T-helper 2 cell treated with Interferon-gamma antibody and Interleukin-4, amounts not matched to agents 100 ng/mL and 5 ng/mL, for 36 hours (primary cell): ENCODE measurements at regions not wholly inside any gene's neighbourhood (a gene's known extent, or its start where the extent isn't known, plus 50 kb on each side); places are given as distances from the start of the nearest gene placed in this dataset.
"Not testable (repeated sequence)": the region's sequence is repeated elsewhere in the genome, so short reads cannot be mapped to it uniquely, and the experiment has no call there.

Source experiments
- intact Hi-C: fragments of 100-400 bp; cut with micrococcal nuclease; formaldehyde crosslinking; loops from one replicate; pipeline ENCODE4 v1.15.1; 2023

DNA sequence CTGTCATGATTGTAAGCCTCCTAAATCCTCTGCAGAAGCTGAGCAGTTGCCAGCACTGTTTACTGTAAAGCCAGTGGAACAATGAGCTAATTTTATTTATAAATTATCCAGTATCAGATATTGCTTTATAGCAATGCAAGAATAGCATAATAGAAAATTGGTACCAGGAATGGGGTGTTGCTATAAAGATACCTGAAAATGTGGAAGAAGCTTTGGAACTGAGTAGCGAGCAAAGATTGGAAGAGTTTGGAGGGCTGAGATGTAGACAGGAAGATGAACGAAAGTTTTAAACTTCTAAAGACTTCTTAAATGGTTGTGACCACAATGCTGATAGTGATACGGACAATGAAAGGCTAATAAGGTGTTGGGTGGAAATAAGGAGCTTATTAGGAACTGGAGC lies 917.4 kb upstream of the POT1 start:
- intact Hi-C loops = no loop called here

DNA sequence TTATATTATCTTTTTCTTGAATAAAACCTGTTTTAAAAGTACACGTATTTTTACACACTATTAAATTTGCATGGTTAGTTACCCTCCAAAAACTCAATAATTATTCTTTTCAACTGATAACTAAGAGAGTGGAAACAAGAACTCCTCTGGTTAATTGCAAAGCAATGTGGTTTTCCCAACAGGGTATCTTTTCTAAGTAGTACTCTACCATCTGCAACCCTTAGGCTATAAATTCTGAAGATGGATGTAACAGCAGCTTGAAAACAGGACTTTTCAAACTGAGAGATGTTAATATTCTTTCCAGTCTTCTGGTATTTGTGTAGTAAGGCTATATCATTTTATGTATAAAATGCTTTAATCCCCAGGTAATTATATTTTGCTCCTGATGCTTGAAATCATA lies 916.1 kb upstream of the POT1 start:
- intact Hi-C loops = no loop called here

DNA sequence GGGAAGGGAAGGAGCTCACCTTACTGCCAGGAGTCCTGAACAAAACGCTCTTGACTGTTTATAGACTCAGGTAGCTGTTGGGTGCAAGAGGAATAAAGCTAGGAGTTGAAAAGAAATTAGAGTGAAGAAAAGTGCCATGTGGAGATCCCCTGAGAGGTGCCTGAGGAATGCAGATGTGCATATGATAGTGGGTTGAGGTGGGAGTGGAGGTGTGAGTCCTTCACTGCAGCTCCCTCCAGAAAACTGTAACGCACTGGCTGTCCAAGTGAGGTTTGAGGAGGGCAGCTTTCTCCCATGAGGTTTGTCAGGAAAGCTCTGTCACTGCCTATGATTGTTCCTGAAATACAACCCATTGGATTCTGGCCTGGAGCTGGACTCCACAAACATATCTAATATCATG lies 904.8 kb upstream of the POT1 start:
- intact Hi-C loops = no loop called here

DNA sequence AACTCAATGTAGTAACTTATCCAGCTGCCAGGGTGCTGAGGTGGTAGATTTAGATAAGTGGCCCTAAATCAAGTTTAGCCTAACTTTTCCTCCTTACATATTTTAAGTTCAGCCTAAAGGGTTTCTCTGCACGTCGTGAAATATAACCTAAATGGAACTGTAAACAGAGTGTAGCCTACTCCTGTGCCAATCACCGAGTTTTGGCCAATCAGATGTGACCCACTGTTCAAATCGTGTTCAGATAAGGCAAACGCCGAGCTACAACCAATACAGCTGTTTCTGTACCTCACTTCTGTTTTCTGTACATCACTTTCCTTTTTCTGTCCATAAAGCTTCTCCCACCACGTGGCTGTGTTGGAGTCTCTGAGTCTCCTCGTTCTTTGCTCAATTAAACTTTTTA lies 904.2 kb upstream of the POT1 start:
- intact Hi-C loops = no loop called here

DNA sequence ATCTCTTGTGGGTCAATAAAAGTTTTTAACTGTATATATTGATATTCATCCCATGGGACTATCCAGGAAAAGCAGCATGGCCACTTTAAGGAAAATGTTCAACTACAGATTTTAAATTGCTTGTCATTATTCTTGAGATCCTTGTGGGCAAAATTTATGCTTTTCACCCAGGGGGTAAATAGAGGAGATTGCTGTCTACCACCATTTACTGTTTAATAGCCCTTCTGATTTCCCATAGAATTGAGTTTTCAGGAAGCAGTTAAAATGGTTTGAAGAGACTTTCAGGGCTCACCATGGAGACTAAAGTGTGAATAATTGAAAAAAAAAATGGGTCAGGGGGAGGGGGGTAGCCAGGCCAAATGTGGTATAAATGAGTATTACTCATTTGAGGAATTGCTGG lies 901.1 kb upstream of the POT1 start:
- intact Hi-C loops = no loop called here

DNA sequence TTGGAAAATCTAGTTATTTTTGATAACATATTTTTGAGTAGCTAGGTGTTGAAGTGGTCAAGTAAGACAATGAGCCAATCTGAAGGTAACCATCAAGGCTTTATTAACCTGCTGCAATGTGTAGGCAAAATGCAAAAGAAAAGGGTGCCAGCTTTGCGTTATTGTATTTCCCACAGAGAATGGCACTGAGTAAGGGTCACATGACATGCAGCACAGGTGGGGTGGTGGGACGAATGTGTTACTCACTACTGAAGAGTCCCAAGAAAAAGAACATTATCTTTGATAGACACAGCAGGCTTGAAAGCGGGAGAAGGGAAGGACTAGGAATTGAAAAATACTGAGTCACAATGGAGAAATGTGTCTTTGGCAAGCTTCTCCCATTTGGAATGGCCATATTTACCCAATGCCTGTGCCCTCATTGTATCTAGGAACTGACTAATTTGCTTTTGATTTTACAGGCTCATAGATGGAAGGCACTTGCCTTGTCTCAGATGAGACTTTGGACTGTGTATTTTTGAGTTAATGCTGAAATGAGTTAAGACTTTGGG lies 898.6 kb upstream of the POT1 start:
- intact Hi-C loops = no loop called here

DNA sequence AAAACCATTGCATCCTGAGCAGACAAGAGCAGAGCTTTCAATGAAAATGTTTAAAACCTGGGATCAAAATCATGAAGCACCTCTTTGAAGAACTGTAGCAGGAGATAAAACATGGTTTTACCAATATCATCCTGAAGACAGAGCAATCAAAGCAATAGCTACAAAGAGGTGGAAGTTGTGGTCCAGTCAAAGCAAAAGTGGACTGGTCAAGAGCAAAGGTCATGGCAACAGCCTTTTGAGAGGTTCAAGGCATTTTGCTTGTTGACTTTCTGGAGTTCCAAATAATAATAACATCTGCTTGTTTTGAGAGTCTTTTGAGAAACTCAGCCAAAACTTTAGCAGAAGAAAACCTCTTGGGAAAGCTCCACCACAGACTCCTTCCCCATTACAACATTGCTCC lies 893.9 kb upstream of the POT1 start:
- intact Hi-C loops = no loop called here

DNA sequence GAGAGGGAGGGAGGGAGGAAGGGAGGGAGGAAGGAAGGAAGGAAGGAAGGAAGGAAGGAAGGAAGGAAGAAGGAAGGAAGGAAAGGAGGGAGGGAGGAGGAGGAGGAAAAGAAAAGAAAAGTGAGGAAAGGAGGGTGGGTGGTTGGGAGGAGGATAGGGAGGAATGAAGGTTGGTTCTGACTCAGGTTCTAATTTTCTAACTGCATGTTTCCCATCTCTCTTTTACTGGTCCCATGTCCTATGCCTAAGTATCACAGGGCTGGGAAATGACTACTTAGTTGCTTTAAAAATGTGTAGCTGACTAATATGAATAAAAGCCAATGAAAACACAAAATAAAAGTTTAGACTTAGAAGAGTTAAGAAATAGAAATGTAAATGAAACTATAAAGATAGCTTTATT lies 890.9 kb upstream of the POT1 start:
- intact Hi-C loops = no loop called here

DNA sequence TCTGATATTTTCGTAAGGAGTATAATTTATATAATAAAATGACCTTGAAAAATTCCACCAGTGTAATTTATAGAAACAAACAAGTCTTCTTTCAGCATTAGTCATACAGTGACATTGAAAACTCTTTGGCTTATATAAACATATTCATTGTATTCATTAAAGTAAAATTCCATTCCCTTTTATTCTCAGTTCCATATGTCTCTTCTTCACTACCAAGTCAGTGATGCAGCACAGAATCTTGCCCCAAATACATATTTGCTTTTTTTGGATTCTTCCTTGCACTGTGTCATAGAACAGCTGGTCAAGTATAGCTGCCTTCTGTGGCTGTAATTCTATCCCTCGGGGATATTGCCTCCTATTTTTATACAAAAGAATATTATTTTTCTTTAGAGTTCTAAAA lies 884.5 kb upstream of the POT1 start:
- intact Hi-C loops = no loop called here

DNA sequence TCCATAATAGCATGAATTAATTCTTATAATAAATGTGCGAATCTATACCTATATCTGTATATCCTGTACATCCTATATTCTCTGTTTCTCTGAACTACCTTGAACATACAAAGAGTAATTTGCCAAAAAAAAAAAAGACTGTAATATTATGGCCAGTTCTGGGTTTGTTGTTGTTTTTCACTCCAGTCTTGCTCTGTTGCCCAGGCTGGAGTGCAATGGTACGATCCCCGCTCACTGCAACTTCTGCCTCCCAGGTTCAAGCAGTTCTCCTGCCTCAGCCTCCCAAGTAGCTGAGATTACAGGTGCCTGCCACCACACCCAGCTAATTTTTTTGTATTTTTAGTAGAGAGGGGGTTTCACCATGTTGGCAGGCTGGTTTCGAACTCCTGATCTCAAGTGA lies 876.9 kb upstream of the POT1 start:
- intact Hi-C loops = not testable (repeated sequence)

DNA sequence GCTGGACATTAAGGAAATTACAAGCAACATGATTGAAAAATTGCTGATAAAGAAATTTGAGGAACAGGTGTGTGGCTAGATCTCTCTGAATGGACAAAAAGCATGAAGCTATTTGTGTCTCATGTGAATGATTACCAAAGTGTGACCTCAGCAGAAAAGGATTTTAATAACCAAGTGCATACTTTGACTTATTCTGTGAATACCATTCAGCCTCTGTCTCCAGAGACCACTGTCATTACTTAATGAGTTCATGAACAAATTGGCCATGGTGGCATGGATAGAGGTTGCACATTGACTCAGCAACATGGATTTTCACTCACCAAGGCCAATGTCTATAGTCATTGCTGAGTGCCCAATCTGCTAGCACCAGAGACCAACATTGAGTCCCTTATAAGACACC lies 874.6 kb upstream of the POT1 start:
- intact Hi-C loops = no loop called here

DNA sequence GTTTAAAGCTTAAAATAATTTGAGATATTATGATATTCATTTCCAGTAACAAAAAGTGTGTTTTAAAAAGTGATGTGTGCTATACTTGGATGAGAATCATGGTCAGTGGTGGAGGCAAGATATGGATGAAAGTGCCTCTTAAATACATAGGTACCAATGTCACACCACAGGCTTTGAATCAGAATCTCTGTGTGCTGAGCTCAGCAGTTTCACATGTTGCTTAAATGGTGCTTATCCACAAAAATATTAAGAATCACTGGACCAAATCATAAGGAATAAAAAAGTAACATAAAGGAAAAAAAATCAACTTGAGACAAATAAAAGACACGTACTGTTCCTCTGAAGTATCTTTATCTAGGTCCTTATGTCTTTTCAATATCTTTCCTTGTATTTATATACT lies 850.5 kb upstream of the POT1 start:
- intact Hi-C loops = no loop called here

DNA sequence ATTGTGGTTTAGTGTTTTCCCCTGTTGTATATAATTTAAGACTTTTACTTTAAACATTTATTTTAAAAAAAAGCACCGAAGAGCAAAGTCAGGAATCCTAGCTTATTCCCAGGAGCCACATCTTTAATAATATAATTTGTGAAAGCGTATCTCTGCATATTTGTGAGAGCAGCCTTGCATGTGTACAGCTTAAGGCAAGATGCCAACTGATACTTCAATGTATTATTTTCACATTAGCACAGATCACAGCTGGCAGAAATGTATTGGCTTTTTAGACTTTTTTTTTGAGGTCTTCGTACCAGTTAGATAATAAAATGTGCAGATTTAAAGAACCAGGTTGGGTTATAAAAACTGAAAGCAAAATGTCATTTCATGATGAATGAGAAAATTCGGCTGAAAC lies 845.7 kb upstream of the POT1 start:
- intact Hi-C loops = no loop called here

DNA sequence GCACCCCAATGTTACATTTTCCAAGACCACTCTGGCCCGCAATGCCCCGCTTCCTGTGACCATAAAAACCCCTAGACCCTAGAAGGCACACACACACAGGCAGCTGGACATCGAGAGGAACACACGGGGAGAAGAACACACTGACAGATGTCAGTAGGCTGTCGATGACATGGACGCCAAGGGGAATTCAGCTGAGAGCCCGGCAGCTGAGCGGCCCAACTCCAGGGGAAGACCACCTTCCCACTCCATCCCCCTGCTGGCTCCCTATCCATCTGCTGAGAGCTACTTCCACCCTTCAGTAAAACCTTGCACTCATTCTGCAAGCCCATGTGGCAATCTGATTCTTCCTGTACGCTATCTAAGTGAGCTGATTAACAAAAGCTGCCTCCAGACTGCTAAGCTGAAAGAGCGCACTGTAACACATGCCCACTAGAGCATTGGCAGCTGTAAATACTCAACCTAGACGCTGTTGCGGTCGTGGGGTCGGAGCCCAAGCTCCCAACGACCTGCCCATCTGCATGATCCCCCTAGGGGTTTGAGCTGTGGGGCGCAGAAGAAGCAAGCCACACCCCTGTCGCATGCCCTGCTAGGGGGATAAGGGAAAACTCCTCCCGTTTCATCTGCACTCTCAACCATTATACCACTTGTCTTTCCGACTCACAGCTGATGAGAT lies 843.6 kb upstream of the POT1 start:
- intact Hi-C loops = no loop called here

DNA sequence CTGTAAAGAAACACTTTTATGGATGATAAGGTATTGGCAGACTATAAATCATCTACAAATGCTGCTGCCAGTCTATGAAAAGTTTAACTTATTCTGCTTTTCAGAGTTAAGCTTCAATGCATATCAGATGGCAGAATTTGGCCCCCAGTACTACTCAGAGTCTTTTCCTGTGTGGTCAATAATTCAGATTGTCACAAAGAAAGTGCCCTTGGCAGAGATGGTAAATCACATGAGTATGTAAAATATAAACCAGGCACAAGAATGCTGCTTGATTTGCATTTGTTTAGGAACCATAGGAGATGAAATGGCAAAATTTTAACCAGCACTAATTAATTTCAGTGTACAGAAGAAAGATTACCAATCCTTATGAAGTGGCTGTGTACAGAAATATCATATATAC lies 818.3 kb upstream of the POT1 start:
- intact Hi-C loops = no loop called here

DNA sequence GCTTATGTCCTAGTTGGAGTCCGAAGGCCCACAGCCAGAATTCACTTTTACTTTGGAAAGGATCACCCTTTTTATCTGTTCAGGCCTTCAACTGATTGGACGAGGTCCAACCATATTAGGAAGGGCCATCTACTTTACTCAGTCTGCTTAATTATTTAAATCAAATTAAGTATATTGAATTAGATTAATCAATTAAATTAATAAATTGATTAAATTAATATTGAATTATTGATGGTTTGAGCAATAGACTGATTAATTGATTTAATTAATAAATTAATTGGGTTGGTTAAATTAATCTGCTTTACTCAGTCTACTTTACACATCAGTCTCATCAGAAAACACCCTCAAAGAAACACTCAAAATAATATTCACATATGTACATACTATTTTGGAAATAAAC lies 816.9 kb upstream of the POT1 start:
- intact Hi-C loops = no loop called here

DNA sequence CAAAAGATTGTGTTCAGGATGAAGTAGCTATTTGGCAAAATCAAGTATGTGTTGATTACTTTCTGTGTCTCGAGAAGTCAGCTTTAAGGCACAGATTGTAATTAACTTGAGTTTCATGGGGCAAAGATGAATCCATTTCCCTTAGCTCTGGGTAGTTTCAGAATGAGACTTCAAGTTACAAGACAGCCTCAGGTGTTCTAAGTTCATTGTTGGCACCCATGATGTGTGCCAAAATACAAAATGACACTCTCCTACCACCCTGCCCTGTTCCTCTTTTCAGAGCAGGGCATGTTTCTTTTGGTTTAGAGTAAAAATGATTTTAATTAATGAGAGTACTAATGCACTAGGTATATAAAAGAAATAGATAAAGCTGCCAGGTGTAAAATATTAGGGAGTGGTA lies 797.6 kb upstream of the POT1 start:
- intact Hi-C loops = no loop called here

DNA sequence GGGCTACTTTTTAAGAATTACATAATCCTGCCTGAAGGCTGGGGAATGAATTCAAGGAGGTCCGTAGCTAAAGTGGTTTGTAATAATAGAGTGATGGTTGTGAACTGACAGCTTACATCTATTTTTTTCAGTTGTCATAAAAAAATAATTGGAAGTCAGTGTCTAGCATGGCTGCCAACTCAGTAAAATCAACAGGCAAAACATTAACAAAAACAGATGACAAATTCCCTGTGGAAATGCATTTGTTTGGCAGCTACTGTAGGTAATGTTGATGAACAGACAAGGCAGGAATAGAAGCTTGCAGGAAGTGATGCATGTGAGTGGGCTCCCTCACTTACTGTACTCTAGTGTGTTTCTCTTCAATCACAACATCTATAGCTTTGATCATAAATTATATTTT lies 766.0 kb upstream of the POT1 start:
- intact Hi-C loops = no loop called here

DNA sequence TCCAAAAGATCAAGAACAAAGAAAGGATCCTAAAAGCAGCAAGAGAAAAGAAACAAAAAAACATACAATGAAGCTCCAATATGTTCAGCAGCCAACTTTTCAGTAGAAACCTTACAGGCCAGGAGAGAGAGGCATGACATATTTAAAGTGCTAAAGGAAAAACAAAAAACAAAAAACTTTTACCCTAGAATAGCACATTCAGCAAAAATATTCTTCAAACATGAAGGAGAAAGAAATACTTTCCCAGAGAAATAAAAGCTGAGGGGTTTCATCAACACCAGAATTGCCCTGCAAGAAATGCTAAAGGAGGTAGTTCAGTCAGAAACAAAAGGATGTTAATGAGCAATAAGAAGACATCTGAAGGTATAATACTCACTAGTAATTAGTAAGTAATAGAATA lies 753.5 kb upstream of the POT1 start:
- intact Hi-C loops = no loop called here

DNA sequence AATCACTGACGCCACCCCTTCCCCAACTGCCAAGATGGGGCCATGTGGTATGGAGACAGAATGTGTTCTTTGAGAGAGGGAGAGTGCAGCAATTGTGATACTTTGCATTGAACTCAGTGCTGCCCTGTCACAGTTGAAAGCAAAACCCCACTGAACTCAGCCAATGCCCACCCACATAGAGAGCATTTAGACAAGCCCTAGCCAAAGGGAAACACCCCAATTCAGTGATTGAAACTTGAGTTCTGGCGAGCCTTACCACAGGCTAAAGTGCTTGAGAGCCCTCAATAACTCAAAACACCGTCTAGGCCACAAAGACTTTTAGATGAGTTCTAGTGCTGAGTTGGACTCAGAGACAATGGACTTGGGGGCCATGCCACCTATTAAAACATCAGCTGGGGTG lies 751.9 kb upstream of the POT1 start:
- intact Hi-C loops = no loop called here

DNA sequence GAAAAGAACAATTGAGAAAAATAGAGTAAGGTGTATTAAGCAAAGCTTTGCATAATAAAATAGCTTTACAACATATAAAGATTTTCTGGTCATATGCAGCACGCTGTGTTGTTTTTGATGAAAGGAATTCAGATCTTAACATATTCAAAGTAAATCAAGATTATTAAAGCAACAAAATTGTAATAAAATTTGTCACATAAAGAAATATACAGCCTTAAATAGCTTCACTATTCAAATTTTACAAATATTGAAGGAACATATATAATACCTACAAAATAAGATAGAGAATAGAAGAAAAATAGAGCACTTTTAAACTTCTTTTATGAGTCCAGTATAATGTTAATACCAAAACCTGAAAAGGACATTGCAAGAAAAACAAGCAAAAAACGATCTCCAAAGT lies 749.1 kb upstream of the POT1 start:
- intact Hi-C loops = no loop called here

DNA sequence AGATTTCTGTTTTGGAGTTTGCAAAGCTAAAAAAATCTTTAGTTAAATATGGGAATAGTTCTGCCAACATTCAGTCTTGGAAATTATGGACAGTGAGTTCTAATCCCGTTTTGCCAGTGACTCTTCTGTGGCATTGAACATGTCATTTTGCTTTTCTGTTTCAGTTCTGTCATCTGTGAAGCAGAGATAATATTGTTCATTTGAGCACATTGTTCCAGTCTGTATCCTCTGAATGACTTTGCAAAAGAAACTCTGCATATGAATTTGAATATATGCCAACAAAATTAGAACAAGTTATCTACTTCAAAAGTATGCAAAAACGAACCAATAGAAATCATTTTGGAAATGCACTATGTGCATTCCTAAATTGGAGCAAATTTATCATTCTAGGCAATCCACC lies 746.0 kb upstream of the POT1 start:
- intact Hi-C loops = no loop called here

DNA sequence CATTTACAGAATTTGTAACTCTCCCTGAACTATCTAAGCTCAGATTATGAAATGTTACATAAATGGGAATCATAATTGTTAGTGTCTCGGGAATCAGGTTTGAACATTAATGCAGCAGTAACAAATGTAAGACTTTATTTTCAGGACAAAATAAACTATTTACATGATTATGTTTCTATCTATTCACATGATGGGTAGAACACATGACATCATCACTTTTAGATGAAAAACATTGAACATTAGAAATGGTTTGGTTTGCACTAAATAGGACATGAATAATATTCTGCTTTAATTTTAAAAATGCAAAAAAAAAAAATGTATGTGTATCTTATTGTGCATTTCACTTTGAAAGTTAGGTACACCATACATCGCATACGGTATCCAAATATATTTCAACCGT lies 745.5 kb upstream of the POT1 start:
- intact Hi-C loops = no loop called here
